Activated CD8-positive, alpha-beta memory T cell treated with anti-CD3 and anti-CD28 coated beads, Interleukin-2, amount 10 ng/mL, durations not matched to agents 7 days and 5 days (primary cell): ENCODE measurements at regions not wholly inside any gene's neighbourhood (a gene's known extent, or its start where the extent isn't known, plus 50 kb on each side); places are given as distances from the start of the nearest gene placed in this dataset.

Experiments
- ATAC-seq: fragments of 150-1000 bp; cut with Tn5 transposase; one replicate; pipeline ENCODE4 v1.10.0; 2021; ENCODE audit warnings: moderate library complexity
- CTCF ChIA-PET: fragments of 350-600 bp; sonication (Branson Sonifier 250); formaldehyde crosslinking; loops from one replicate; lab custom pipeline; 2021; ENCODE audit warnings: antibody characterized with exemption; lab: Charles Lee
- DNase-seq: peaks from one replicate; pipeline ENCODE4 v3.0.0-alpha.2; 2020
- H3K27ac Mint-ChIP-seq: one replicate; pipeline ENCODE4 v1.8.0; 2021; ENCODE audit warnings: mild to moderate bottlenecking, mixed read lengths
- H3K27me3 Mint-ChIP-seq: one replicate; pipeline ENCODE4 v1.8.0; 2021; ENCODE audit warnings: mixed read lengths
- H3K36me3 Mint-ChIP-seq: one replicate; pipeline ENCODE4 v1.8.0; 2021; ENCODE audit warnings: mild to moderate bottlenecking, mixed read lengths
- H3K4me1 Mint-ChIP-seq: one replicate; pipeline ENCODE4 v1.8.0; 2021; ENCODE audit warnings: mixed read lengths
- H3K4me3 Mint-ChIP-seq: one replicate; pipeline ENCODE4 v1.8.0; 2021; ENCODE audit warnings: mild to moderate bottlenecking, moderate library complexity, mixed read lengths
- H3K9me3 Mint-ChIP-seq: one replicate; pipeline ENCODE4 v1.8.0; 2022; ENCODE audit warnings: low read depth, mixed read lengths

DNA sequence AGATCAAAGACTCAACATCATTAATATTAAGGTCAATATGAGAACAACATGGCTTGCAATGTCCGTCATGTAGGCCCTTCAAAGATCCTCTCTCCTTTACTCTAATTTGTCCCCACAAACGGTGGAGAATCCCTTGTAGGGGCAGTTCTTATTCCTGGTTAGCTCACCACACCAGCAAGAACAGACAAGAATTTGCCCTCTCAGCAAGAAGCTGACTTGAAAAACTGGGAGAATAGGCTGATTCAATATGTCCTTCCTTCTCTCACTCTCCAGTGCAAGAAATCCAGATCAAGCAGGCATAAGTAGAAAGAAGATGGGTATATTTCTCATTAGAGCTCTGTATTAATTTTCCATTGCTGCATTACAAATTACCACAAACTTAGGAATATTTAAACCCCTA is 704.2 kb upstream of the SLIT2 start:
- ATAC-seq = no peak
- CTCF ChIA-PET = no interaction called here
- H3K27me3 Mint-ChIP-seq = no peaks in the 10 kb centered on the region
- no peaks in the 10 kb centered on the region for H3K4me1 Mint-ChIP-seq
- H3K9me3 Mint-ChIP-seq = peaks cover 14% of the 10 kb centered on the region
- no peak overlapping the region for H3K4me3 Mint-ChIP-seq
- DNase-seq = no peak
- no peaks in the 10 kb centered on the region for H3K36me3 Mint-ChIP-seq
- no peak overlapping the region for H3K27ac Mint-ChIP-seq

DNA sequence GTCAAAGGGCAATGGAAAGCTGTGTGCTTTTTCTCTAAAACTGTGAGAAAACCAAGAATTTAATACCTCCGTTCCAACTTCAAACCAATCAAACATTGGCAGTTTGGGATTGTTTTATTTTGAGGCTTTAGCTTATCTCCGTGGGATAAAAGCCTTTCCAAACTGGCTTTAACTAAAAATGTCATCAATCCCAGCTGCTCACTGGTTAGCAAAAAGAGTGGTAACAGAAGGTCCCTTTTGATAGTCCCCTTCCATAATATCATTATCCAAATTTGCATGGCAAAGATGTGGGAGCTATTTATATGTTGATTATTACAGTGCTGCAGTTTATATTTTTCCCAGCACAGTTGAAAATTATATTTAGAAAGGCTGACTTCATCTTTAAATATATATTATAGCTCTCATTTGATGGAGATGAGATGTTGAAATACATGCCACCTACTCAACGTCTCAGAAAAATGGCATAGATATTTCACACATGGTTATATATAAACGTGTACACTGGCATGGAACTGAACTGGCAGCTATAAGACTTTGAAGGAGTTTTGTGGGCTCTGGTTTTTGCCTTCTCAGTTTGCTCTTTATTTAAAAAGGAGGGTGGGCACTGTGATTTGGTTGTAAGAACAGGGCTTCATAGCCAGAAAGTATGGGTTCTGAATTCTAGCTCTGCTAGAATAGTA is 707.1 kb upstream of the SLIT2 start:
- no peaks in the 10 kb centered on the region for H3K4me1 Mint-ChIP-seq
- H3K4me3 Mint-ChIP-seq = no peak overlapping the region
- no peak overlapping the region for H3K27ac Mint-ChIP-seq
- H3K36me3 Mint-ChIP-seq = no peaks in the 10 kb centered on the region
- DNase-seq (no peak), ATAC-seq (no peak)
- peaks cover 9% of the 10 kb centered on the region for H3K9me3 Mint-ChIP-seq
- CTCF ChIA-PET = no interaction called here
- no peaks in the 10 kb centered on the region for H3K27me3 Mint-ChIP-seq

DNA sequence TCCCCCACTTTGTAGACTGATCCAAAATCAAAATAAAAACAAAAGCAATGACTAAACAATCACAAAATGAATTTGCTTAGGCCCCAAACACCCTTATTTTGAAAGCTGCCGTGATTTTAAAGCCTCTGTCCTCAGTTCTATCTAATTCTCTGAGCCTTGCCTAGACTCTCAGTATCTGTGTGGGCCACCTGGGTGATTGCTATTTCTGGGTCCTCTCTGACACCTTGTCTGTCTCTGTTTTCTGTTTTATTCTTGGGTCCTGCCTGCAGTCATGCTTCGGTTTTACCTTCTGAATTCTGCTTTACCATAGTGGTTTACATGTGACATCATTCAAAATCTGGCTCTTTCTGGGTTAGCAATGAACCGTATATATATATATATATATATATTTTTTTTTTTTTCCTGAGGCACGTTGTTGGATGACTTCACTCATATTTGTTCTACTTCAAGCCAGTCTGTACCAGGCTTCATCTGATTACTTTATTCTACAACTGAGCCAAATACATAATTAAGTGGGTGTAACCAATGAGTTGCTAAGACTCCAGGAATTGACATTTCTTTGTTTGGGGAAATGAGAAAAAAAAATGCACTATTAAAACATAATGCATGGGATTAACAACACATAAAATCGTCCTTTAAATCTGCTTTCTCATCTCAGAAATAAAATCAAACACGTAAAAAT is 710.7 kb upstream of the SLIT2 start:
- Mint-ChIP-seq H3K27me3 (no peaks in the 10 kb centered on the region), H3K4me3 (no peak overlapping the region), H3K9me3 (peaks cover 9% of the 10 kb centered on the region), H3K36me3 (no peaks in the 10 kb centered on the region), H3K27ac (no peak overlapping the region), H3K4me1 (no peaks in the 10 kb centered on the region)
- CTCF ChIA-PET = no interaction called here
- ATAC-seq (no peak), DNase-seq (no peak)

DNA sequence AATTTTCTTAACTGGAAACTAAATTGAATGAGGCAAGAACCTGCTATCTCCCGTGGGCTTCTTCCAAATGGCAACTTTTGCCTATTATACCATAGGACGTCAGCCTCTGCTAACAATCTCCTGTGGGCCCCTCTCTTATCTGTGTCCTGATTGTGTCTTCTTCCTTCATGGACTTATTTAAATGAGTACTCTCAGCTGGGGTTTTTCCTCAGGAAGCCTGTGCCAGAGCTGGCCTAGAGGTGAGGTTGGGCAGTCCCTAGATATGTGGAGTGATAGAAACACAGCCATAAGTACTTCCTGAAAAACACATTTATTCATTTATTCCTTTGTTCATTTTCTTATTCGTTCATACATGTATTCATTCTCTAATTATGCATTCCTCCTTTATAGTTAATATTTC is 712.5 kb upstream of the SLIT2 start:
- Mint-ChIP-seq H3K27ac (no peak overlapping the region), H3K27me3 (no peaks in the 10 kb centered on the region), H3K4me1 (no peaks in the 10 kb centered on the region), H3K4me3 (no peak overlapping the region), H3K36me3 (no peaks in the 10 kb centered on the region), H3K9me3 (peaks cover 9% of the 10 kb centered on the region)
- DNase-seq (no peak), ATAC-seq (no peak)
- CTCF ChIA-PET = no interaction called here

DNA sequence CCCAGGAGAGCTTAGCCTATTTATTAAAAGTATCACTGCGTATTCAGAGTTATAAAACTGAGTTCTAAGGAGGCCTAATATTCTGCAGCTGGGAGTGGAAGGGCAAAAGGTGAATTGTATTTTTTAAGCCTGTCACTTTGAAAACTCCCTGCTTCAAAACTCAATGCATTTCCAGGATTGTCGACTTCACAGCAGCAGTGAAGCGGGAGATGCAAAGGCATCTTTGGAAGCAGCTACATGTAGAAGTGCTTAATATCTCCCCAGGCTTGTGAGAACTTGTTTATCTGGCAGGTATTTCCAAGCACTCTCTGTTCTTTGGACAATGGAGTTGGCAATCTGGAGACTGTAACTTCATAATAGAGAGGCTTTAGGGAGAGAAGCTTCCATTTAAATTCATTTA is 717.5 kb upstream of the SLIT2 start:
- no peak overlapping the region for H3K4me3 Mint-ChIP-seq
- no peaks in the 10 kb centered on the region for H3K27me3 Mint-ChIP-seq
- no peaks in the 10 kb centered on the region for H3K36me3 Mint-ChIP-seq
- H3K4me1 Mint-ChIP-seq = no peaks in the 10 kb centered on the region
- no peak overlapping the region for H3K27ac Mint-ChIP-seq
- ATAC-seq (no peak), DNase-seq (no peak)
- H3K9me3 Mint-ChIP-seq = peaks cover 11% of the 10 kb centered on the region
- CTCF ChIA-PET = no interaction called here

DNA sequence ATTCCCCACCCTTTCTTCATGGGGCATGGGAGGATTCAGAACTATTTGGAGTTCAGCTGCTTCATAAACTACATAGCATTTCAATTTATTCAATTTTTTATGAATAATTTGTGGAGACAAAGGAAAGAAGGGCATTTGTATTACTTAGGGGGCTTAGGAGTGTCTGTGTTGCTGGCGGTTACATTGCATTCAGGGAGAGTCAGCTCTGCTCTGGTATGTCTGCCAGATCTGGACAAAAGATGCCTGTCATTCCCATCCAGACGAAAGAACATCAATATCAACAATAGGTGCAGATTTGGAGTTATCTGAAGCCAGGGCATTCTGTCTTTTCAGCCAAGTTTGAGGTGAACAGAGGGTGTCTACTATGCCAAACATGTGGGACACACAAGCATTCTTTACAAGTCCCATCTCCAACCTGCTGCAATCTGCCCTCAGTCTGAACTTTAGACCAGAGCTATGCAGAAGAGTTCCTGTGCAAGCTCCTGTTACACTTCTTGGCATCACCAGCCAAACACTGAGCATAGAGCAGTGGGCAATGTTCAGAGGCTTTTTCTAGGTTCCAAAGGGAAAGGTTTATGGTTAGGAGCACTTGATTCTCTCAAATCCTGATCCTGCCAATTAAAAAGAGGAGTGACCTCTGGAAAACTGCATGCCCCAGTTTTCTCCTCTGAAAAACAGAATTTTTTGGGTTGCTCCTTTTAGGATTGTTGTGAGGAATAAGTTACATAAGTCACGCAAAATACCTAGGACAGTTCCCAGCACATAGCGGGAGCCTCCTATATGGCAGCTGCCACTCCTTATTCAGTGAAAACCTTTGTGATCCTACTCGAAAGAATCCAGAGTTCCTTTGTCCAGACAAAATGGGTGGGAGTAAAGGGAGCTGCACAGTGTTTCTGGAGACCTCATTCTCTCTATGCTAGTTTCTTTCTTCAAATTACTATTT is 719.5 kb upstream of the SLIT2 start:
- no peak overlapping the region for H3K27ac Mint-ChIP-seq

DNA sequence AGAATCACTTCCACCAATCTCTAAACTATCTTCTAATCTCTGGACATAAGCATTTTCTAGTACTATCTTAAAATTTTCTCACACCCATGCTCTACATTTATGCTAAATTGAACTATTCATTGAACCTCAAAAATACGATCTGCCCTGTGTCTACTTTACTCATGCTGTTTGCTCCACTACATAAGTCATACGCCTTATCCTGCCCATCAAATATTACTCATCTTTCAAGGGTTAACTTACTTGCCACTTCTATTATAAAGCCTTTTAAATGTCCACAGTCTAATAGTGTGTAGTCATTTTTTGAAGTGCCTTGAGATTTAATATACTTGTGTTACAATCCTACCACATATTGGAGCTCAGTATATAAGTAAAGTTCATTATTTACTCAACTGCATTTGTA is 727.7 kb upstream of the SLIT2 start:
- H3K4me3 Mint-ChIP-seq = no peak overlapping the region
- no peaks in the 10 kb centered on the region for H3K36me3 Mint-ChIP-seq
- H3K4me1 Mint-ChIP-seq = no peaks in the 10 kb centered on the region
- DNase-seq (no peak), ATAC-seq (no peak)
- H3K9me3 Mint-ChIP-seq = peaks cover 17% of the 10 kb centered on the region
- CTCF ChIA-PET = no interaction called here
- no peak overlapping the region for H3K27ac Mint-ChIP-seq
- H3K27me3 Mint-ChIP-seq = no peaks in the 10 kb centered on the region

More for the DNA sequence above, 719.5 kb upstream of the SLIT2 start:
- no peaks in the 10 kb centered on the region for H3K36me3 Mint-ChIP-seq
- DNase-seq = no peak
- H3K4me1 Mint-ChIP-seq = no peaks in the 10 kb centered on the region
- peaks cover 12% of the 10 kb centered on the region for H3K9me3 Mint-ChIP-seq
- no peaks in the 10 kb centered on the region for H3K27me3 Mint-ChIP-seq
- no peak overlapping the region for H3K4me3 Mint-ChIP-seq
- no peak for ATAC-seq
- CTCF ChIA-PET = no interaction called here

DNA sequence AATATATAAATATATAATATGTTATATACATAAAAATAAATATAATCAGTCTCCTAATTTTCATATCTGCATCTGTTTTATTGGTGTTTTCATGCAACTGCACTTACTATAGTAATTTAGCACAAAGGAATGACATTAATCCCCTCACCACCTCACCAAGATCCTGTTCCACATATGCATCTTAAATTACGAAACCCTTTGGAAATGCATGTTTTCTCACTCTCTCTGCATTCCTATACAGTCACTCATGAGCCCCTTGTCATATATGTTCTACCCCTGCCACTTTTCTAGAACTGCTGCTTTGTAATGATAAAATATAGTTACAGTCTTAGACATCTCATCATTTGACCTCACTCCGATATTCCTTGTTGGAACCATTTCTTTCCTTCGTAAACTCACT is 728.7 kb upstream of the SLIT2 start:
- Mint-ChIP-seq H3K9me3 (peaks cover 16% of the 10 kb centered on the region), H3K4me1 (no peaks in the 10 kb centered on the region)
- CTCF ChIA-PET = no interaction called here

DNA sequence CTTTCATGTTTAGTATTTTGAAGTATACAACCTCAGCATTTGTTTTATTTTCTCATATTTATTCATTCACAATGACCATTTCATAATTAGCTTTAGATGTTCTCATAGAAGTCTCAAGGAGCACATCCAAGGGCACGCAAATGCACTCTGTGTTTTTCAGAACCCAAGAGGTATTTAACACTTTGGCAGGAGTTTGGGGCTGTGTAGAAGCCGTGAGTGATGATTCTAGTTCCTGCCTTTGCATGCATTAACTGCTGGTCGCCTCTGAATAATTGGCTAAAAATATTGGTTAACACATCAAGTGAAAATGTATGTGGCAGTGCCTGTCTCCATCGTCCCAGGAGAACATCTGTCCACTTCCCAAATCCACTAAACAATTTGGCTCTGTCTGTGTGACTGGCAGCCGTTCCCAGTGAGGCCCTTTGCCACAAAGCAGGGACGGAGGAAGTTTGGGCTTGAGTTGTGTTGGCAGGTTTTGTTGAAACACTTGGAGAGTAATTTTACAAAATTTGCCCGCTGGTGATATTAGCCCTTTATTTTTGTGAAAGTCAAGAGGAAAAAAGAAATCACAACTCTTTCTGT is 730.7 kb upstream of the SLIT2 start:
- H3K27me3 Mint-ChIP-seq = no peaks in the 10 kb centered on the region
- H3K4me1 Mint-ChIP-seq = no peaks in the 10 kb centered on the region
- H3K4me3 Mint-ChIP-seq = no peak overlapping the region
- DNase-seq = no peak
- peaks cover 14% of the 10 kb centered on the region for H3K9me3 Mint-ChIP-seq
- CTCF ChIA-PET = no interaction called here
- no peaks in the 10 kb centered on the region for H3K36me3 Mint-ChIP-seq
- no peak overlapping the region for H3K27ac Mint-ChIP-seq
- ATAC-seq = no peak

More for the DNA sequence above, 728.7 kb upstream of the SLIT2 start:
- Mint-ChIP-seq H3K27ac (no peak overlapping the region), H3K4me3 (no peak overlapping the region), H3K27me3 (no peaks in the 10 kb centered on the region), H3K36me3 (no peaks in the 10 kb centered on the region)
- no peak for ATAC-seq
- no peak for DNase-seq

DNA sequence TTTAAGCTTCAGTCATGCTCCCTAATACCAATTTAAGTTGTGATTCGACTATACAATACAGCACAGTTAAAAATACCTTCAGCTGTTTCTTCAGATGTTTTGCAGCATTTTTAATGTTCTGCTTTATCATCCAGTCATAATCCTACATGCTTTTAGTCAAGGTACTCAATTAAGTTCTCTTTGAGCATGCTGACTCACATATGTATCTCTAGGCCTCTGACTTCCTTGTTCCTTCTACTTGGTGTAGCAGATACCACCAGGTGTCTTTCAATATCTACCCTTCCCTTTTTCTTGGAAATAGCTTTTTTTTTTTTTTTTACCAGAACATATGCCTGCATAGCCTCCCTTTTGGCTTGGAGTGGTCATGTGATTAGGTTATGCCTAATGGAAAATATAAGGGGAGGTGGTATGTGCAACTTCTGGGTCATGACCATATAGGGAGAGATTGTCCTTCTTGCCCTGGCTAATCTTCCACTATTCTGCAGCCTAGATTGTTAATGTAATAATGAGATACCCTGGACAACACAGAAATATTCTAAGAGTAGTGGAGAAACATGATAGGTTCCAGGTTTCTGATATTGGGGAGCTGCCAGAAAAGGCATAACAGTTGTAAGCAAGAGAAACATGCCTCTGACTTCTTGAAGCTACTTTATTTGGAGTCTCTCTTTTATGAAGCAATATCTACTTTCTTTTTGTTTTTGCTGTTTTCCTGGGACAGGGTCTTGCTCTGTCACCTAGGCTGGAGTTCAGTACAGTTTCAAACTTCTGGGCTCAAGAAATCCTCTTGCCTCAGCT is 737.2 kb upstream of the SLIT2 start:
- no peak overlapping the region for H3K4me3 Mint-ChIP-seq
- no peaks in the 10 kb centered on the region for H3K4me1 Mint-ChIP-seq
- peaks cover 3% of the 10 kb centered on the region for H3K9me3 Mint-ChIP-seq
- no peaks in the 10 kb centered on the region for H3K27me3 Mint-ChIP-seq
- ATAC-seq (no peak), DNase-seq (no peak)
- no peaks in the 10 kb centered on the region for H3K36me3 Mint-ChIP-seq
- CTCF ChIA-PET = no interaction called here
- no peak overlapping the region for H3K27ac Mint-ChIP-seq

DNA sequence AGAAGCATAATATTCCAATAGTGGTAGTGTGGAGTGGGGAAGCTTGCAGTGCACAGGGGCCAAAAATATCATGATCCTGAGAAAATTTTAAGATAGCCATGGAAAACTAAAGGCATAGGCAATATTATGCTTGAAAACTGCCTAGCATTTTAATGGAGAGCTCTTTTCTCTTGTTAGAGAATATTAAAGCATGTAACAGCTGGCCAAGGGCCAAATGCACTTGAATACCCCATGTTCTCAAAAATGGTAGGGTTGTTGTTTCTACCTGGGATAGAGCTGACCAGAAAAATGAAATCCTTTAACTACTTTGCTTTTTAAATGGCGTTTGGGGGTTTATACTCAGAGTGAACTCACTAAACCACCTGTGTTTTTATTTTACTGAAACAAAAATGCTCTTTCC is 739.6 kb upstream of the SLIT2 start:
- Mint-ChIP-seq H3K27me3 (no peaks in the 10 kb centered on the region), H3K27ac (no peak overlapping the region), H3K9me3 (peaks cover 3% of the 10 kb centered on the region), H3K4me1 (no peaks in the 10 kb centered on the region), H3K36me3 (no peaks in the 10 kb centered on the region), H3K4me3 (no peak overlapping the region)
- DNase-seq (no peak), ATAC-seq (no peak)
- CTCF ChIA-PET = no interaction called here

DNA sequence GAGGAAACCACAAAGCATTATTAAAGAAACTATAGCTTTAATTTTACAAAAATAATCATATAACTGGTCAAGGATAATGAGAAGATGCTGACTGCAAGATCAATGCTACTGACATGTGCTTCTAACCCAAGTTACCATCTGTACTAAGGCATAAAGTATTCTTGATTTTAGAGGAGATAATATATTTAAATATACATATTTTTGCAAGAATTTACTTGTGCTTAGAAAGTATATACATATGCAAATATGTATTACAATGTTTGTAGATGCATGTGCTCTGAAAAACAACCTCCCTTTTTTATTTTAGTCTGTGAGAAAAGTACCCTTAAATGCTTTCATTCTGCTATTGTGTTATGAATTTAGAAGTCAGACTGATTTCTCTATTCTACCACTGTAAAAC is 740.7 kb upstream of the SLIT2 start:
- CTCF ChIA-PET = no interaction called here
- no peak overlapping the region for H3K4me3 Mint-ChIP-seq
- no peak for DNase-seq
- no peaks in the 10 kb centered on the region for H3K36me3 Mint-ChIP-seq
- H3K27ac Mint-ChIP-seq = no peak overlapping the region
- no peaks in the 10 kb centered on the region for H3K27me3 Mint-ChIP-seq
- no peaks in the 10 kb centered on the region for H3K4me1 Mint-ChIP-seq
- ATAC-seq = no peak
- peaks cover 3% of the 10 kb centered on the region for H3K9me3 Mint-ChIP-seq

DNA sequence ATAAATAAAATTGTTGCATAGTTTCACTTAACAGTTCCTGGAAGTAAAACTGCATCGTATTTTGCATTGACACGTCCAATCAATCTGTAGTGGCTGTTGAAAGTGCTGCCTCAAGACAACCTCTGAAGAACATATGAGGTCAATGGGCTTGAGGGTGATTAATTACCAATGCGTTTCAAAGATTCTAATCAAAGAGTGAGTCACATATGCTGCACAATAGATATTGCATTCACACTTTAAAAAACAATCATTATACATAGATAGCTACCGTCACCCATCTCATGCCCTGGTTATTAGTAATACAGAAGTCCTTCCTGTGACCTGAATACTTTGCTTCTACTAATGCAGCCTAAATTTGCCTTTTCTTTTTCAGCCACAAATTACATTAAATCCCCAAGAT is 743.3 kb upstream of the SLIT2 start:
- peaks cover 3% of the 10 kb centered on the region for H3K9me3 Mint-ChIP-seq

More for the DNA sequence above, 743.3 kb upstream of the SLIT2 start:
- H3K27ac Mint-ChIP-seq = no peak overlapping the region
- H3K36me3 Mint-ChIP-seq = no peaks in the 10 kb centered on the region
- DNase-seq = no peak
- no peak overlapping the region for H3K4me3 Mint-ChIP-seq
- CTCF ChIA-PET = no interaction called here
- H3K4me1 Mint-ChIP-seq = no peaks in the 10 kb centered on the region
- no peaks in the 10 kb centered on the region for H3K27me3 Mint-ChIP-seq
- ATAC-seq = no peak
